PC-9 (cell line): ENCODE measurements at regions not wholly inside any gene's neighbourhood (a gene's known extent, or its start where the extent isn't known, plus 50 kb on each side); places are given as distances from the start of the nearest gene placed in this dataset.
"Not testable (repeated sequence)": the region's sequence is repeated elsewhere in the genome, so short reads cannot be mapped to it uniquely, and the experiment has no call there.

ENCODE experiments used
- BruUV-seq: library from RNA; stranded (reverse); fragments of 400-500 nt; replicated peaks from 2 replicates; lab custom pipeline; 2021; lab: Mats Ljungman, UMichigan
- CTCF ChIA-PET: fragments of 300-600 bp; sonication (Branson Sonifier 250); formaldehyde crosslinking; loops from one replicate; lab custom pipeline; 2022; ENCODE audit warnings: antibody characterized with exemption; lab: Charles Lee
- POLR2A ChIA-PET: fragments of 300-600 bp; sonication (Branson Sonifier 250); formaldehyde crosslinking; loops from one replicate; lab custom pipeline; 2022; ENCODE audit warnings: antibody characterized with exemption; ENCODE audit not compliant: unreplicated experiment; lab: Charles Lee
- DNase-seq, 2 experiments: peaks; one replicate each; pipeline versions ENCODE4 v3.0.0 to v3.0.0-alpha.2; 2015 to 2022; ENCODE audit warnings: mixed read lengths in 1 of 2
- H2AFZ ChIP-seq: fragments of 200-600 bp; sonication (generic); 2 replicates; pipeline ENCODE4 v1.8.1; 2017; ENCODE audit warnings: antibody characterized with exemption
- H3F3A ChIP-seq: fragments of 200-600 bp; sonication (generic); 2 replicates; pipeline ENCODE4 v1.8.1; 2017; ENCODE audit warnings: antibody characterized with exemption, mild to moderate bottlenecking, low read depth; ENCODE audit not compliant: insufficient read depth
- H3K27ac ChIP-seq: fragments of 200-600 bp; sonication (generic); 2 replicates; pipeline ENCODE4 v1.6.1; 2016; ENCODE audit warnings: mixed run types
- H3K27me3 ChIP-seq: fragments of 200-600 bp; sonication (generic); 2 replicates; pipeline ENCODE4 v1.6.1; 2016; ENCODE audit warnings: low read depth, mixed run types; ENCODE audit not compliant: insufficient read depth
- H3K36me3 ChIP-seq: fragments of 200-600 bp; sonication (generic); 2 replicates; pipeline ENCODE4 v1.6.1; 2016; ENCODE audit warnings: low read depth, mixed run types
- H3K4me1 ChIP-seq: fragments of 200-600 bp; sonication (generic); replicated peaks from 2 replicates; pipeline ENCODE4 v1.6.1; 2016; ENCODE audit warnings: mixed run types; ENCODE audit not compliant: insufficient read depth
- H3K4me2 ChIP-seq: fragments of 200-600 bp; sonication (generic); 2 replicates; pipeline ENCODE4 v1.6.1; 2017; ENCODE audit warnings: mixed run types
- H3K4me3 ChIP-seq: fragments of 200-600 bp; sonication (generic); 2 replicates; pipeline ENCODE4 v1.6.1; 2016; ENCODE audit warnings: mixed run types
- H3K79me2 ChIP-seq: fragments of 200-600 bp; sonication (generic); 2 replicates; pipeline ENCODE4 v1.6.1; 2017; ENCODE audit warnings: low read depth, mixed run types
- H3K9me2 ChIP-seq: fragments of 200-600 bp; sonication (generic); 2 replicates; pipeline ENCODE4 v1.8.1; 2017; ENCODE audit warnings: mild to moderate bottlenecking; ENCODE audit not compliant: insufficient read depth
- H3K9me3 ChIP-seq: fragments of 200-600 bp; sonication (generic); 2 replicates; pipeline ENCODE4 v1.8.1; 2016; ENCODE audit warnings: low read depth; ENCODE audit not compliant: insufficient read depth
- H4K20me1 ChIP-seq: fragments of 200-600 bp; sonication (generic); 2 replicates; pipeline ENCODE4 v1.8.1; 2017; ENCODE audit not compliant: insufficient read depth
- EZH2 ChIP-seq: fragments of 200-600 bp; sonication (generic); IDR thresholded peaks from 2 replicates; pipeline ENCODE4 v1.8.0; 2017; ENCODE audit warnings: antibody characterized with exemption, low read depth
- intact Hi-C: fragments of 100-400 bp; cut with micrococcal nuclease; formaldehyde crosslinking; loops from one replicate; pipeline ENCODE4 v1.10.0; 2022; ENCODE audit not compliant: unreplicated experiment
- TF ChIP-seq, protein P1 (sequence below): fragments of 200-600 bp; sonication (generic); conservative IDR thresholded peaks from 2 replicates; pipeline ENCODE4 v1.6.1; 2017; ENCODE audit warnings: mixed run types, antibody characterized with exemption, mild to moderate bottlenecking, moderate library complexity

DNA sequence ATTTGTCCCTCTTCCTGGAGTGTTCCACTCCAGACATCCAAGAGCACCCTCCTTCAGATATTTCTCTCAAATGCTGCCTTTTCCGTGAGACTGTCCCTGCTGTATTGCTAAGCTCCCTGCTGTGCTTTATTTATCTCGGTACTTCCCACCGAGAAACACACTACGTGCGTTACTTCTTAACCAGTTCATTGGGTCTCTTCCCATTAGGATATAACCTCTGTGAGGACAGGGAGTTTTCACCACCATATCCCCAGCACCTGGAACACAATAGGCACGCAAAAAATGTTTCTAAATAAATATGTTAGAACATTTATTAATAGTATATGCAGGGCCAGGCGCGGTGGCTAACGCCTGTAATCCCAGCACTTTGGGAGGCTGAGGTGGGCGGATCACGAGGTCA, 308.7 kb upstream of the IL12A start:
- H3K4me1 ChIP-seq: no peaks in the 10 kb centered on the region
- no TSS peak for BruUV-seq
- no peaks in the 10 kb centered on the region for H4K20me1 ChIP-seq
- H3K79me2 ChIP-seq: no peaks in the 10 kb centered on the region
- no peak overlapping the region for H2AFZ ChIP-seq
- intact Hi-C loops: no loop called here
- TF ChIP-seq, protein P1, sequence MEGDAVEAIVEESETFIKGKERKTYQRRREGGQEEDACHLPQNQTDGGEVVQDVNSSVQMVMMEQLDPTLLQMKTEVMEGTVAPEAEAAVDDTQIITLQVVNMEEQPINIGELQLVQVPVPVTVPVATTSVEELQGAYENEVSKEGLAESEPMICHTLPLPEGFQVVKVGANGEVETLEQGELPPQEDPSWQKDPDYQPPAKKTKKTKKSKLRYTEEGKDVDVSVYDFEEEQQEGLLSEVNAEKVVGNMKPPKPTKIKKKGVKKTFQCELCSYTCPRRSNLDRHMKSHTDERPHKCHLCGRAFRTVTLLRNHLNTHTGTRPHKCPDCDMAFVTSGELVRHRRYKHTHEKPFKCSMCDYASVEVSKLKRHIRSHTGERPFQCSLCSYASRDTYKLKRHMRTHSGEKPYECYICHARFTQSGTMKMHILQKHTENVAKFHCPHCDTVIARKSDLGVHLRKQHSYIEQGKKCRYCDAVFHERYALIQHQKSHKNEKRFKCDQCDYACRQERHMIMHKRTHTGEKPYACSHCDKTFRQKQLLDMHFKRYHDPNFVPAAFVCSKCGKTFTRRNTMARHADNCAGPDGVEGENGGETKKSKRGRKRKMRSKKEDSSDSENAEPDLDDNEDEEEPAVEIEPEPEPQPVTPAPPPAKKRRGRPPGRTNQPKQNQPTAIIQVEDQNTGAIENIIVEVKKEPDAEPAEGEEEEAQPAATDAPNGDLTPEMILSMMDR: no peak
- no peak for TF ChIP-seq EZH2
- 0 out of 2 replicates have a peak, but pooled peaks cover 3% of the 10 kb centered on the region for H3K9me3 ChIP-seq
- no peak overlapping the region for H3K4me2 ChIP-seq
- ChIA-PET CTCF (no interaction called here), POLR2A (no interaction called here)
- H3K27me3 ChIP-seq: no peaks in the 10 kb centered on the region
- H3K4me3 ChIP-seq: no peak overlapping the region
- H3K36me3 ChIP-seq: no peaks in the 10 kb centered on the region
- no peaks in the 10 kb centered on the region for H3F3A ChIP-seq
- H3K27ac ChIP-seq: no peak overlapping the region
- no peaks in the 10 kb centered on the region for H3K9me2 ChIP-seq
- no peak for DNase-seq

DNA sequence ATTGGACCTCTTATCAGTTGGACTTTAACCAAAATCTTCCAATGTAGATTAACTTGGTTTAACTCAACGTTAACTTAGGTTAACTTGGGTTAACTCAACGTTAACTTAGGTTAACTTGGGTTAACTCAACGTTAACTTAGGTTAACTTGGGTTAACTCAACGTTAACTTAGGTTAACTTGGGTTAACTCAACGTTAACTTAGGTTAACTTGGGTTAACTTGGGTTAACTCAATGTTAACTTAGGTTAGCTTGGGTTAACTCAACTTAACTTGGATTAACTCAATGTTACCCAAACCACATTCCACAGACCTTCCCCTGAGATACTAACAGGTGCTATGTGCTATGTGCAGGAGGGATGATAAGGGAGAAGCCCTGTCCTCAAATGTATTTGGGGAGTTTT, 306.9 kb upstream of the IL12A start:
- BruUV-seq, H3K9me2 ChIP-seq, H3K27ac ChIP-seq, H3K4me2 ChIP-seq, H4K20me1 ChIP-seq, H3K9me3 ChIP-seq, H3K4me1 ChIP-seq, CTCF ChIA-PET, H3F3A ChIP-seq, H2AFZ ChIP-seq, H3K36me3 ChIP-seq, H3K27me3 ChIP-seq, DNase-seq, intact Hi-C loops, H3K79me2 ChIP-seq, H3K4me3 ChIP-seq, POLR2A ChIA-PET: not testable (repeated sequence)

DNA sequence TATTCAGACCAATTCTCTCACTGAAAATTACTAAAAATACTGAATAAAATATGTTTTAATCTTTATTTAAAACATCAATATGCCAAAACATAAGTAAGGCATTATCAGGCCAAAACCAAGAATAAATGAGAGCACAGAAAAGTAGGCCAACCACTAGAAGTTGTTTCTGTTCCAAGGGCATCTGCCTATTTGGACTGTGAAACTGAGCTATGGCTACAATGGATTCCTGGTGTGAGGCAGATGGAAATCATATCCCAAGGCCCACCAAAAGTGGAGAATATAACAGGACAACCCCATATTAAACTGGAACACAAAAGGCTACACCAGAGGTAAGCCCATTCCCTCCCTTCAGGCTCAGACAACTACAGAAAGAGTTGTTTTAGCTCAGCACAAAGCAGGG, 302.8 kb upstream of the IL12A start:
- Histone ChIP-seq H2AFZ (no peak overlapping the region), H3K4me1 (no peaks in the 10 kb centered on the region), H3K27ac (no peak overlapping the region), H3K36me3 (no peaks in the 10 kb centered on the region), H3K9me2 (no peaks in the 10 kb centered on the region), H3K9me3 (peaks cover 6% of the 10 kb centered on the region), H4K20me1 (no peaks in the 10 kb centered on the region), H3K27me3 (no peaks in the 10 kb centered on the region), H3K4me3 (no peak overlapping the region), H3K79me2 (no peaks in the 10 kb centered on the region), H3F3A (no peaks in the 10 kb centered on the region), H3K4me2 (no peak overlapping the region)
- ChIA-PET POLR2A (no interaction called here), CTCF (no interaction called here)
- no TSS peak for BruUV-seq
- DNase-seq: no peak
- intact Hi-C loops: no loop called here
- no peak for TF ChIP-seq EZH2
- TF ChIP-seq, protein P1: no peak

DNA sequence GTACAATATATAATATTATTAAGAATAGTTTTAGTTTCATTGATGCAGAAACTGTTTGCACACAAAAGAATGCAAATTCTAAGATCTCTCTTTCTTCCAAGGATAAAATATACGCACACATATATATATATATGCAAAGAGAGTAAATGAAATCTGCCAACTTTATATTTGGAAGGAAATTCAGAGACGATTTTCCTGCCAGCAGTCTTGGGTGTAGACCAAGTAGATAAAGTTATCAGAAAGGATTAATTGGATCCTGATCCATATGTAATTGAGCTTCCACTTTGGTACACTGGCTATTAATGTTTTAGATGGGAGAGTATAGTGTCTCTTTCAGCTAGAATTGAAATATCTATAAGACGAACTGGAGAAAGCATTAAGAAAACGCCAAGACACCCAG, 295.4 kb upstream of the IL12A start:
- Histone ChIP-seq H3K79me2 (no peaks in the 10 kb centered on the region), H3K27me3 (no peaks in the 10 kb centered on the region), H3K36me3 (no peaks in the 10 kb centered on the region), H2AFZ (no peak overlapping the region), H3K27ac (no peak overlapping the region), H3K4me1 (no peaks in the 10 kb centered on the region), H3K4me2 (no peak overlapping the region), H3K9me2 (no peaks in the 10 kb centered on the region), H3K9me3 (peaks cover under 1% of the 10 kb centered on the region), H4K20me1 (no peaks in the 10 kb centered on the region), H3K4me3 (no peak overlapping the region), H3F3A (no peaks in the 10 kb centered on the region)
- no TSS peak for BruUV-seq
- intact Hi-C loops: no loop called here
- CTCF ChIA-PET: interaction anchor here (0.6 kb wide), 1 partner anchor 31 kb away, joined by 5 read pairs; no protein-coding TSS in a partner anchor
- POLR2A ChIA-PET: no interaction called here
- TF ChIP-seq EZH2: no peak
- TF ChIP-seq, protein P1: no peak
- DNase-seq: no peak
